RWPE2 (cell line): ENCODE measurements at regions not wholly inside any gene's neighbourhood (a gene's known extent, or its start where the extent isn't known, plus 50 kb on each side); places are given as distances from the start of the nearest gene placed in this dataset.

Experiments used
- ATAC-seq: fragments of 200-7000 bp; cut with Tn5 transposase; 3 replicates; pipeline ENCODE4 v1.9.1; 2021; ENCODE audit warnings: low read depth
- DNase-seq: peaks from one replicate; pipeline ENCODE4 v3.0.0-alpha.2; 2020; ENCODE audit warnings: low spot score
- H3K27ac ChIP-seq: fragments of 450-650 bp; 2 replicates; pipeline ENCODE4 v1.5.1; 2017; ENCODE audit warnings: mild to moderate bottlenecking; ENCODE audit not compliant: poor library complexity, severe bottlenecking
- H3K27me3 ChIP-seq: fragments of 250-450 bp; sonication (Bioruptor Pico); 2 replicates; pipeline ENCODE4 v1.5.1; 2021; ENCODE audit warnings: mild to moderate bottlenecking, moderate library complexity; ENCODE audit not compliant: insufficient read depth, poor library complexity, severe bottlenecking
- H3K36me3 ChIP-seq: fragments of 250-450 bp; sonication (Bioruptor Pico); 2 replicates; pipeline ENCODE4 v1.5.1; 2020; ENCODE audit warnings: low read depth, mild to moderate bottlenecking, moderate library complexity
- H3K4me1 ChIP-seq: fragments of 250-450 bp; sonication (Bioruptor Pico); 2 replicates; pipeline ENCODE4 v1.5.1; 2021; ENCODE audit warnings: mild to moderate bottlenecking, moderate library complexity; ENCODE audit not compliant: insufficient read depth, poor library complexity, severe bottlenecking
- H3K4me3 ChIP-seq: fragments of 250-450 bp; sonication (Bioruptor Pico); 2 replicates; pipeline ENCODE4 v1.5.1; 2021; ENCODE audit warnings: mild to moderate bottlenecking, moderate library complexity; ENCODE audit not compliant: severe bottlenecking
- H3K9me3 ChIP-seq: fragments of 250-450 bp; sonication (Bioruptor Pico); 2 replicates; pipeline ENCODE4 v1.5.1; 2021; ENCODE audit warnings: mild to moderate bottlenecking, moderate library complexity; ENCODE audit not compliant: severe bottlenecking
- TF ChIP-seq, protein P1 (sequence below): fragments of 450-650 bp; IDR thresholded peaks from one replicate; pipeline ENCODE4 v1.5.1; 2017; ENCODE audit warnings: mild to moderate bottlenecking, moderate library complexity; ENCODE audit not compliant: poor library complexity, severe bottlenecking

DNA sequence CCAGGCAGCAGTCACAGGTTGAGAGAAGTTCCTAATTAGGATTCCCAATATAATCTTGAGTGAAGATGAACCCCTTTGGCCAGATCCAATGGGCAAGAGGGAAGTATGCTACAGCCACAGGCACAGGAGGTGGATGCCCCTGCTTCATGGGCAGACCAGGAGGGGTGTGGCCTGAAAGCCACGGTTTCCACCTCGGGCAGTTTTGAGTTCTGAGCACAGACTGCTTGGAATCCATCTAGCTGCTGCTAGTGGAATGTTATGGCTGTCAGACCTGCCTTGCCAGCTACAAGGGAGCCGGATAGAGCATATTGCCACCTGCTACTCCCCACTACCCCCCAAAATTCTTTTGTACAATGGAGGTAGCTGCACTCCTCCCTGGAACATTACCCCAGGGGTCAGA, 672.9 kb downstream of the HACE1 start:
- H3K4me1 ChIP-seq, result peaks cover 8% of the 10 kb centered on the region
- TF ChIP-seq, protein P1, sequence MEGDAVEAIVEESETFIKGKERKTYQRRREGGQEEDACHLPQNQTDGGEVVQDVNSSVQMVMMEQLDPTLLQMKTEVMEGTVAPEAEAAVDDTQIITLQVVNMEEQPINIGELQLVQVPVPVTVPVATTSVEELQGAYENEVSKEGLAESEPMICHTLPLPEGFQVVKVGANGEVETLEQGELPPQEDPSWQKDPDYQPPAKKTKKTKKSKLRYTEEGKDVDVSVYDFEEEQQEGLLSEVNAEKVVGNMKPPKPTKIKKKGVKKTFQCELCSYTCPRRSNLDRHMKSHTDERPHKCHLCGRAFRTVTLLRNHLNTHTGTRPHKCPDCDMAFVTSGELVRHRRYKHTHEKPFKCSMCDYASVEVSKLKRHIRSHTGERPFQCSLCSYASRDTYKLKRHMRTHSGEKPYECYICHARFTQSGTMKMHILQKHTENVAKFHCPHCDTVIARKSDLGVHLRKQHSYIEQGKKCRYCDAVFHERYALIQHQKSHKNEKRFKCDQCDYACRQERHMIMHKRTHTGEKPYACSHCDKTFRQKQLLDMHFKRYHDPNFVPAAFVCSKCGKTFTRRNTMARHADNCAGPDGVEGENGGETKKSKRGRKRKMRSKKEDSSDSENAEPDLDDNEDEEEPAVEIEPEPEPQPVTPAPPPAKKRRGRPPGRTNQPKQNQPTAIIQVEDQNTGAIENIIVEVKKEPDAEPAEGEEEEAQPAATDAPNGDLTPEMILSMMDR, result no peak
- no peaks in the 10 kb centered on the region for H3K36me3 ChIP-seq
- no peak overlapping the region for H3K4me3 ChIP-seq
- DNase-seq (no peak), ATAC-seq (no peak)
- no peaks in the 10 kb centered on the region for H3K27me3 ChIP-seq
- no peak overlapping the region for H3K27ac ChIP-seq
- H3K9me3 ChIP-seq, result peaks cover 2% of the 10 kb centered on the region

DNA sequence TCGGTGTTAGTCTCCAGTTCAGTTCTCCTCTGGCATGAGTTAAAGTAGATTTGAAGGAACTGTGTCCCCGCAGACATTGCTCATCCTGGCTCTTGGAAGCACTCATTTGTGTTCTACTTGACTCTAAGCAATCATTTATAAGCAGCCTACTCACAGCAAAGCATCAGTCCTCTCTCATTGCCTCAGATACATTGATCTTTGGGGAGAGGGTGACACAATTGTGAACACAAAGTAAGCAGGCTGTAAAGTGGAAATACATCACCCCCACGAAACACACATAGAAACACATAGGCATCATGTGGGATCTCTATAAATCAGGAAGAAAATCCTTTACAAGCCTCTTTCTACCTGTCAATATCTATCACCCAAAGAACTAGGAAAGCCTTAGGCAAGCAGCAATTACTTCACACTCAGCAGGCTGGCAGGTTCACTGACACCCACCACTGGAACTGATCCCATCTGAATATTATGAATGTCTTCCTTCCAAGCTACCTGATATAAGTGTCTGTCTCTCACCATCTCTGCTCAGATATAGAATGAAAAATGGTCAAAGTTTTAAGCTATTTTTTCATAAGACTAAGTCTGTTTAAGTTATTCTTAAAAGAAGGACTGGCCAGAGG, 675.8 kb downstream of the HACE1 start:
- no peak for ATAC-seq

DNA sequence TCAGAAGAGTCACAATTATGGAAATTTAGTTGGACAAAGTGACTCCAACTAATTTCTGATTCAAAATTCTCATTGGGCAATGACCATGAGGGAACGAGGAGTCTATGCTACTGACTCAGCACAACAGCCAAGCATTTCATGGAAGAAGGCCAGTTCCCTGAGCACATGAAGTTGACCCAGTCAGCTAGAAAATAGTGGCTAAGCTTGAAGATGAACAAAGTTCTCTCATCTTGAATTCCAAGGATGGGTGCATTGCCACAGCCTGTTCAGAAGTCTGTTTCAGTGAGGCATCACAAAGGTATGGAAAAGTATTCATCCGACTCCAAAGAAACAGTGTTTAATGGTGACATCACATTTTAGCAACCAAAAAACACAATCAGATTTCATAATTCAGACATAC, 676.9 kb downstream of the HACE1 start:
- TF ChIP-seq, protein P1, result no peak
- H3K4me3 ChIP-seq, result no peak overlapping the region
- no peaks in the 10 kb centered on the region for H3K27me3 ChIP-seq
- peak; percentile 94 for ATAC-seq
- H3K27ac ChIP-seq, result peak overlapping the region; percentile 43
- DNase-seq, result no peak
- no peaks in the 10 kb centered on the region for H3K36me3 ChIP-seq
- no peaks in the 10 kb centered on the region for H3K9me3 ChIP-seq
- H3K4me1 ChIP-seq, result peaks cover 8% of the 10 kb centered on the region

More for the DNA sequence above, 675.8 kb downstream of the HACE1 start:
- Histone ChIP-seq H3K36me3 (no peaks in the 10 kb centered on the region), H3K4me1 (peaks cover 8% of the 10 kb centered on the region), H3K27ac (peak overlapping the region; percentile 34), H3K4me3 (no peak overlapping the region), H3K9me3 (no peaks in the 10 kb centered on the region), H3K27me3 (no peaks in the 10 kb centered on the region)
- DNase-seq, result no peak
- TF ChIP-seq, protein P1, result no peak

DNA sequence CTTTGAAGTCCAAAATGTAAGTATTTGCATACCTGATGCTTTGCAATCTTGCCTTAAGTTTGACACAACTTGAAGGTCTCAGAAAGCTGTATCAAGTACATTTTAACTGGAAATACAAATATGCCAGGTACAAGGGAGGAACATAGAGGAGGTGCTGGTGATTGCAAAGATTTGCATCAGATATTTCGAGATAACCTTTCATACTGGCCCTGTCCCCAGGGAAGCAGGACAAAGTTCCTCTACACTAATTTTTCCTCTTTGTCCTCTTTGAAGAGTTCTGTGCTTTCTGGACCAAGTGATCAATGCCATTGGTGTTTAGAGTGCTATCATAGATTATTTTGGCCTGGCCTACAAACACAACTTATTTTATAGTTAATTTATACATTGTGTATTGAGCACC, 686.1 kb downstream of the HACE1 start:
- H3K4me3 ChIP-seq, result no peak overlapping the region
- H3K36me3 ChIP-seq, result no peaks in the 10 kb centered on the region
- no peak for ATAC-seq
- H3K27me3 ChIP-seq, result no peaks in the 10 kb centered on the region
- TF ChIP-seq, protein P1, result no peak
- H3K4me1 ChIP-seq, result no peaks in the 10 kb centered on the region
- DNase-seq, result no peak
- no peak overlapping the region for H3K27ac ChIP-seq
- no peaks in the 10 kb centered on the region for H3K9me3 ChIP-seq

DNA sequence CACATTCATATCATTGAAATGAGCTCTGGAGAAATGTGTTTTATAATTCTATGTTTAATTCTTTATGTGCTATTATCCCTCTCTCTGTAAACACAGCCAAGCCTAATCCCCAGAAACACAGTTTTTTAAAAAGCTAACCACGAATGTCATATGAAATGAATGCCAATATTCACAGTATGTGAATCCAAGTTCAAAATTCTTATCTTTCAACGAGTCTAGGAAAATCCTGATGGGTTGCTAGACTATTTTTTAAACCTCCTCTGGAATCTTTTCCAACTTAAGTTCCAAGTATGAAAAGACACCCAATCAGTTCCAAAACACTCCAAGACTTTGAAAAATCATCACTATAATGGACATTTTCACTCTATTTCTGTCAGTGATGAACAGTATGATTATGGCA, 689.3 kb downstream of the HACE1 start:
- H3K4me1 ChIP-seq, result no peaks in the 10 kb centered on the region

More for the DNA sequence above, 689.3 kb downstream of the HACE1 start:
- ATAC-seq, result no peak
- no peak overlapping the region for H3K27ac ChIP-seq
- no peak for DNase-seq
- no peaks in the 10 kb centered on the region for H3K36me3 ChIP-seq
- TF ChIP-seq, protein P1, result no peak
- H3K9me3 ChIP-seq, result no peaks in the 10 kb centered on the region
- no peak overlapping the region for H3K4me3 ChIP-seq
- no peaks in the 10 kb centered on the region for H3K27me3 ChIP-seq
